Keratinocyte (primary cell): ENCODE measurements at regions not wholly inside any gene's neighbourhood (a gene's known extent, or its start where the extent isn't known, plus 50 kb on each side); places are given as distances from the start of the nearest gene placed in this dataset.

Experiments
- DNase-seq: peaks from one replicate; pipeline ENCODE4 v3.0.0-alpha.2; 2011; ENCODE audit warnings: low read depth, missing footprints, low spot score
- FAIRE-seq: peaks from 2 replicates; lab custom pipeline; 2011; peaks lifted over from hg19 to GRCh38; lab: Jason Lieb, UNC
- H2AFZ ChIP-seq: 2 replicates; pipeline ENCODE4 v1.6.0; 2012; ENCODE audit warnings: low read length, control low read depth, inconsistent platforms; ENCODE audit not compliant: control insufficient read depth
- H3K27ac ChIP-seq: 2 replicates; pipeline ENCODE4 v1.5.1; 2011; ENCODE audit warnings: low read length; ENCODE audit not compliant: control insufficient read depth, insufficient read depth
- H3K27me3 ChIP-seq: 3 replicates; pipeline ENCODE4 v1.6.0; 2011; ENCODE audit warnings: low read length; ENCODE audit not compliant: control insufficient read depth, insufficient read depth; ENCODE audit errors: extremely low read depth
- H3K36me3 ChIP-seq, 2 experiments: 2 replicates in 1 of 2; 3 replicates in 1 of 2; pipeline ENCODE4 v1.5.1; 2011; ENCODE audit warnings: low read length in 2 of 2, mild to moderate bottlenecking in 1 of 2; ENCODE audit not compliant: control insufficient read depth in 2 of 2, insufficient read depth in 2 of 2; ENCODE audit errors: extremely low read depth in 1 of 2
- H3K4me1 ChIP-seq: 3 replicates; pipeline ENCODE4 v1.5.1; 2011; ENCODE audit warnings: low read length; ENCODE audit not compliant: control insufficient read depth, insufficient read depth; ENCODE audit errors: extremely low read depth
- H3K4me2 ChIP-seq: 3 replicates; pipeline ENCODE4 v1.6.0; 2011; ENCODE audit warnings: low read depth, low read length; ENCODE audit not compliant: control insufficient read depth, insufficient read depth; ENCODE audit errors: extremely low read depth
- H3K4me3 ChIP-seq, 3 experiments: fragments of 200-600 bp in 1 of 3; sonication (generic) in 1 of 3; 2 replicates in 2 of 3; 3 replicates in 1 of 3; pipeline ENCODE4 v1.5.1; 2011 to 2016; ENCODE audit warnings: low read length in 3 of 3, mild to moderate bottlenecking in 3 of 3, control low read depth in 2 of 3, inconsistent platforms in 1 of 3, low read depth in 1 of 3, mixed read lengths in 1 of 3, mixed run types in 1 of 3, moderate library complexity in 1 of 3; ENCODE audit not compliant: control insufficient read depth in 2 of 3, insufficient read depth in 2 of 3; ENCODE audit errors: extremely low read depth in 1 of 3
- H3K79me2 ChIP-seq: 2 replicates; pipeline ENCODE4 v1.6.0; 2012; ENCODE audit warnings: low read length; ENCODE audit not compliant: control insufficient read depth, insufficient read depth
- H3K9ac ChIP-seq: 3 replicates; pipeline ENCODE4 v1.6.0; 2011; ENCODE audit warnings: low read length; ENCODE audit not compliant: control insufficient read depth, insufficient read depth; ENCODE audit errors: extremely low read depth
- H3K9me1 ChIP-seq: 3 replicates; pipeline ENCODE4 v1.6.0; 2011; ENCODE audit warnings: low read length; ENCODE audit not compliant: control insufficient read depth, insufficient read depth; ENCODE audit errors: extremely low read depth
- H3K9me3 ChIP-seq: 2 replicates; pipeline ENCODE4 v1.5.1; 2012; ENCODE audit warnings: low read depth, low read length; ENCODE audit not compliant: control insufficient read depth
- H4K20me1 ChIP-seq: 3 replicates; pipeline ENCODE4 v1.6.0; 2011; ENCODE audit warnings: low read length; ENCODE audit not compliant: control insufficient read depth, insufficient read depth; ENCODE audit errors: extremely low read depth
- EZH2 ChIP-seq: IDR thresholded peaks from one replicate; pipeline ENCODE4 v1.6.1; 2012; ENCODE audit warnings: inconsistent platforms, mild to moderate bottlenecking, low read length, moderate library complexity
- dilution Hi-C: fragments of 300-500 bp; cut with MboI; formaldehyde crosslinking; loops from one replicate; pipeline ENCODE4 v1.7.0; 2020; ENCODE audit warnings: low sequenced_read_pairs; ENCODE audit not compliant: extremely low pct_ligation_motif_present
- TF ChIP-seq, protein P1 (sequence below), 3 experiments: IDR thresholded peaks in 1 of 3; conservative IDR thresholded peaks in 1 of 3; optimal IDR thresholded peaks in 1 of 3; 2 replicates in 2 of 3; 3 replicates in 1 of 3; pipeline versions ENCODE3 to v1.5.1; 2011; ENCODE audit warnings: low read length in 3 of 3, mild to moderate bottlenecking in 3 of 3, moderate library complexity in 2 of 3, control low read depth in 1 of 3, inconsistent platforms in 1 of 3; ENCODE audit not compliant: insufficient read depth in 2 of 3; ENCODE audit errors: extremely low read depth in 1 of 3

DNA sequence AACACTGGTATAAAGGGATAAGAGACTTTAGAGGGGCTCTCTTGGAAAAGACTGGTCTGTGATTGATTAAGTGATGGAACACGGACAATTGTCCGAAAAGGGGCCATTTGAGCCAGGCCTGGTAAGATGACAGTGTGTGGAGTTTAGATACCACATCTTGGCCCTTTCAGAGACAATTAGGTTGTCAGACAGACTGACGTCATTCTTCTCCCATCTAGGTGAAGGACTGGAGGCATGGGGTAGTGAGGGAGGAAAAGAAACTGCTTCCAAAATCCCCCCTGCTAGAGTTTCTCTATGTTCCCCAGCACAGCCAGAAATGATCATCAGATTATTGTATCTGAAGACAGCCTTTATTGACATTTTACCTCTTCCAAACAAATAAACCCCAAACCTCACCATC lies 84.8 kb upstream of the MYO3A start:
- no peak for DNase-seq
- FAIRE-seq = no peak
- no peaks in the 10 kb centered on the region for H3K36me3 ChIP-seq
- H2AFZ ChIP-seq = no peak overlapping the region
- no peak overlapping the region for H3K4me2 ChIP-seq
- dilution Hi-C loops = no loop called here
- no peaks in the 10 kb centered on the region for H3K79me2 ChIP-seq
- no peak overlapping the region for H3K9ac ChIP-seq
- no peaks in the 10 kb centered on the region for H3K9me3 ChIP-seq
- no peak overlapping the region for H3K27ac ChIP-seq
- no peak overlapping the region for H3K4me3 ChIP-seq
- H3K4me1 ChIP-seq = no peaks in the 10 kb centered on the region
- H4K20me1 ChIP-seq = no peaks in the 10 kb centered on the region
- no peak for TF ChIP-seq EZH2
- TF ChIP-seq, protein P1, sequence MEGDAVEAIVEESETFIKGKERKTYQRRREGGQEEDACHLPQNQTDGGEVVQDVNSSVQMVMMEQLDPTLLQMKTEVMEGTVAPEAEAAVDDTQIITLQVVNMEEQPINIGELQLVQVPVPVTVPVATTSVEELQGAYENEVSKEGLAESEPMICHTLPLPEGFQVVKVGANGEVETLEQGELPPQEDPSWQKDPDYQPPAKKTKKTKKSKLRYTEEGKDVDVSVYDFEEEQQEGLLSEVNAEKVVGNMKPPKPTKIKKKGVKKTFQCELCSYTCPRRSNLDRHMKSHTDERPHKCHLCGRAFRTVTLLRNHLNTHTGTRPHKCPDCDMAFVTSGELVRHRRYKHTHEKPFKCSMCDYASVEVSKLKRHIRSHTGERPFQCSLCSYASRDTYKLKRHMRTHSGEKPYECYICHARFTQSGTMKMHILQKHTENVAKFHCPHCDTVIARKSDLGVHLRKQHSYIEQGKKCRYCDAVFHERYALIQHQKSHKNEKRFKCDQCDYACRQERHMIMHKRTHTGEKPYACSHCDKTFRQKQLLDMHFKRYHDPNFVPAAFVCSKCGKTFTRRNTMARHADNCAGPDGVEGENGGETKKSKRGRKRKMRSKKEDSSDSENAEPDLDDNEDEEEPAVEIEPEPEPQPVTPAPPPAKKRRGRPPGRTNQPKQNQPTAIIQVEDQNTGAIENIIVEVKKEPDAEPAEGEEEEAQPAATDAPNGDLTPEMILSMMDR (optimal IDR thresholded peaks at IDR 0.05 in 1 of 3, IDR thresholded peaks at IDR 0.05 in 1 of 3, conservative IDR thresholded peaks at IDR 0.05 in 1 of 3; ENCODE audit: extremely low read depth in 1 of 3, insufficient read depth in 2 of 3, low read length in 3 of 3) = no peak
- H3K9me1 ChIP-seq = no peaks in the 10 kb centered on the region
- no peaks in the 10 kb centered on the region for H3K27me3 ChIP-seq

DNA sequence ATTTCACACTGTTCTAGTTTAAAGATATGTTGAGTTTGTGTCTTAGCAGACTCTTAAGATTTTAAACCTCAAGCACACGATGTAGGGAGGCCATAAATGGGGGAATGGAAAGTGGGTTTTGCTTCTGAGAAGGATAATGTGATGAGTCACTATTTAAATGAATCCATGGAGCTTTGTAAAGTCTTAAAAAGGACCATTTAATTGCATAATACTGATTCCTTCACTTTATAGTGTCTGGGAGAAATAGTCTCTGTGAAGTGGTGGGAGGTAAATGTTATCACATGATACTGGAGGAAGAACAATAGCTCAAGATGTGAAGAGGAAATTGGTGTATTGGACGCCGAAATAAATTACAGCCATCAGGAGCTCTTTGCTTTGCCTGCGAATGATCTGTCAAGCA lies 84.0 kb upstream of the MYO3A start:
- Histone ChIP-seq H2AFZ (no peak overlapping the region), H3K27me3 (no peaks in the 10 kb centered on the region), H3K4me2 (no peak overlapping the region), H3K36me3 (no peaks in the 10 kb centered on the region), H3K79me2 (no peaks in the 10 kb centered on the region), H3K9ac (no peak overlapping the region), H3K4me1 (no peaks in the 10 kb centered on the region), H3K9me3 (no peaks in the 10 kb centered on the region), H3K4me3 (no peak overlapping the region), H3K27ac (no peak overlapping the region), H4K20me1 (no peaks in the 10 kb centered on the region), H3K9me1 (no peaks in the 10 kb centered on the region)
- FAIRE-seq (no peak), DNase-seq (no peak)
- no peak for TF ChIP-seq EZH2
- TF ChIP-seq, protein P1 (optimal IDR thresholded peaks at IDR 0.05 in 1 of 3, IDR thresholded peaks at IDR 0.05 in 1 of 3, conservative IDR thresholded peaks at IDR 0.05 in 1 of 3; ENCODE audit: extremely low read depth in 1 of 3, insufficient read depth in 2 of 3, low read length in 3 of 3) = no peak
- dilution Hi-C loops = no loop called here
